Peyer's patch (tissue), 4 donors: ENCODE measurements at regions not wholly inside any gene's neighbourhood (a gene's known extent, or its start where the extent isn't known, plus 50 kb on each side); places are given as distances from the start of the nearest gene placed in this dataset.

Experiments used
- DNase-seq, 3 donors: peaks; one replicate each; pipeline ENCODE4 v3.0.0-alpha.2; 2017 to 2019
- H3K27ac ChIP-seq, 4 donors: fragments of 200-600 bp; sonication (generic); one replicate each; pipeline ENCODE4 v1.5.1; 2016 to 2019
- H3K27me3 ChIP-seq, 2 donors: fragments of 200-600 bp; sonication (generic); one replicate each; pipeline ENCODE4 v1.5.1; 2019
- H3K36me3 ChIP-seq, 3 donors: fragments of 200-600 bp; sonication (generic); one replicate each; pipeline ENCODE4 v1.5.1; 2016 to 2019
- H3K4me1 ChIP-seq, 4 donors: fragments of 200-600 bp; sonication (generic); one replicate each; pipeline ENCODE4 v1.5.1; 2016 to 2019
- H3K4me3 ChIP-seq, 4 donors: fragments of 200-600 bp; sonication (generic); 1 replicate in 3 of 4; 2 replicates in 1 of 4; pipeline ENCODE4 v1.5.1; 2016 to 2019; ENCODE audit warnings: mild to moderate bottlenecking in 1 of 4
- H3K9me3 ChIP-seq, 4 donors: fragments of 200-600 bp; sonication (generic); one replicate each; pipeline ENCODE4 v1.5.1; 2016 to 2019; ENCODE audit warnings: mild to moderate bottlenecking in 1 of 4
- CTCF ChIP-seq, 6 experiments: fragments of 450-650 bp in 4 of 6; fragments of 200-600 bp in 2 of 6; sonication (generic) in 1 of 6; IDR thresholded peaks; one replicate each; pipeline ENCODE4 v1.5.1; 2017 to 2019; ENCODE audit warnings: antibody characterized with exemption in 6 of 6, mild to moderate bottlenecking in 3 of 6, moderate library complexity in 1 of 6
- POLR2A ChIP-seq, 2 donors: fragments of 450-650 bp; IDR thresholded peaks; one replicate each; pipeline ENCODE4 v1.5.1; 2017; ENCODE audit warnings: antibody characterized with exemption in 2 of 2, mild to moderate bottlenecking in 2 of 2, moderate library complexity in 2 of 2

GRCh38 chr1:95742591-95743089 is 508.6 kb downstream of the RWDD3 start:
- DNase-seq = no peak
- TF ChIP-seq CTCF (IDR thresholded peaks at IDR 0.05) = no peak
- TF ChIP-seq POLR2A (IDR thresholded peaks at IDR 0.05) = no peak
- Histone ChIP-seq H3K36me3 (no peaks in the 10 kb centered on the region), H3K27ac (no peak overlapping the region), H3K4me1 (no peaks in the 10 kb centered on the region), H3K27me3 (no peaks in the 10 kb centered on the region), H3K9me3 (no peaks in the 10 kb centered on the region), H3K4me3 (no peak overlapping the region)

- H3K9me3 ChIP-seq = no peaks in the 10 kb centered on the region
- H3K27me3 ChIP-seq = no peaks in the 10 kb centered on the region
- DNase-seq = no peak
- no peaks in the 10 kb centered on the region for H3K36me3 ChIP-seq
- H3K4me3 ChIP-seq = no peak overlapping the region
- no peak overlapping the region for H3K27ac ChIP-seq
- TF ChIP-seq POLR2A (IDR thresholded peaks at IDR 0.05) (no peak), CTCF (IDR thresholded peaks at IDR 0.05) (no peak)
- H3K4me1 ChIP-seq = no peaks in the 10 kb centered on the region
These were observed 510.7 kb downstream of the RWDD3 start for GRCh38 chr1:95744731-95745130.

GRCh38 chr1:95752515-95753381 is 518.7 kb downstream of the RWDD3 start:
- Histone ChIP-seq H3K4me1 (no peaks in the 10 kb centered on the region), H3K4me3 (no peak overlapping the region), H3K27ac (no peak overlapping the region), H3K9me3 (no peaks in the 10 kb centered on the region), H3K27me3 (no peaks in the 10 kb centered on the region), H3K36me3 (no peaks in the 10 kb centered on the region)
- DNase-seq = no peak
- TF ChIP-seq POLR2A (IDR thresholded peaks at IDR 0.05) = no peak
- no peak for TF ChIP-seq CTCF (IDR thresholded peaks at IDR 0.05)

GRCh38 chr1:95753382-95754016 is 519.5 kb downstream of the RWDD3 start:
- no peak overlapping the region for H3K27ac ChIP-seq
- TF ChIP-seq CTCF (IDR thresholded peaks at IDR 0.05) (no peak), POLR2A (IDR thresholded peaks at IDR 0.05) (no peak)

GRCh38 chr1:95754412-95754811 is 520.4 kb downstream of the RWDD3 start:
- TF ChIP-seq CTCF (IDR thresholded peaks at IDR 0.05) = no peak
- TF ChIP-seq POLR2A (IDR thresholded peaks at IDR 0.05) = no peak
- H3K4me1 ChIP-seq = no peaks in the 10 kb centered on the region
- no peak overlapping the region for H3K4me3 ChIP-seq
- no peak overlapping the region for H3K27ac ChIP-seq
- no peaks in the 10 kb centered on the region for H3K9me3 ChIP-seq
- no peaks in the 10 kb centered on the region for H3K36me3 ChIP-seq
- no peak for DNase-seq
- H3K27me3 ChIP-seq = no peaks in the 10 kb centered on the region

More at GRCh38 chr1:95753382-95754016, 519.5 kb downstream of the RWDD3 start:
- Histone ChIP-seq H3K4me1 (no peaks in the 10 kb centered on the region), H3K27me3 (no peaks in the 10 kb centered on the region), H3K9me3 (no peaks in the 10 kb centered on the region), H3K36me3 (no peaks in the 10 kb centered on the region), H3K4me3 (no peak overlapping the region)
- DNase-seq = no peak
